Heart left ventricle (tissue), 16 donors: ENCODE measurements at regions not wholly inside any gene's neighbourhood (a gene's known extent, or its start where the extent isn't known, plus 50 kb on each side); places are given as distances from the start of the nearest gene placed in this dataset.
"Not testable (repeated sequence)": the region's sequence is repeated elsewhere in the genome, so short reads cannot be mapped to it uniquely, and the experiment has no call there.

Source experiments
- ATAC-seq, 4 donors: fragments of 200-7000 bp; cut with Tn5 transposase; one replicate each; pipeline ENCODE4 v1.9.1; 2020 to 2022; ENCODE audit warnings: moderate library complexity in 4 of 4, mild to moderate bottlenecking in 3 of 4, moderate number of reproducible peaks in 1 of 4
- DNase-seq, 5 donors: peaks; one replicate each; pipeline ENCODE4 v3.0.0-alpha.2; 2020
- H3K27ac ChIP-seq, 12 donors: fragments of 200-600 bp; sonication (generic) in 4 of 12; one replicate each; pipeline versions ENCODE4 v1.5.0 to v1.8.0; 2016 to 2022; ENCODE audit warnings: mild to moderate bottlenecking in 2 of 12
- H3K27me3 ChIP-seq, 9 donors: fragments of 200-600 bp; sonication (generic) in 2 of 9; one replicate each; pipeline versions ENCODE4 v1.5.1 to v1.8.0; 2016 to 2022; ENCODE audit warnings: mild to moderate bottlenecking in 3 of 9
- H3K36me3 ChIP-seq, 9 donors: fragments of 200-600 bp; sonication (generic) in 2 of 9; one replicate each; pipeline versions ENCODE4 v1.5.0 to v1.8.0; 2018 to 2022; ENCODE audit warnings: mild to moderate bottlenecking in 2 of 9
- H3K4me1 ChIP-seq, 12 donors: fragments of 200-600 bp; sonication (generic) in 4 of 12; one replicate each; pipeline versions ENCODE4 v1.5.0 to v1.8.0; 2016 to 2022; ENCODE audit warnings: mild to moderate bottlenecking in 3 of 12
- H3K4me3 ChIP-seq, 12 donors: fragments of 200-600 bp; sonication (generic) in 4 of 12; one replicate each; pipeline versions ENCODE4 v1.5.0 to v1.8.0; 2017 to 2022; ENCODE audit warnings: mild to moderate bottlenecking in 9 of 12, moderate library complexity in 4 of 12
- H3K9me3 ChIP-seq, 12 donors: fragments of 200-600 bp; sonication (generic) in 4 of 12; one replicate each; pipeline versions ENCODE4 v1.5.0 to v1.8.0; 2016 to 2022; ENCODE audit warnings: mild to moderate bottlenecking in 1 of 12
- CTCF ChIP-seq, 12 donors: fragments of 200-600 bp; sonication (generic) in 4 of 12; IDR thresholded peaks; one replicate each; pipeline versions ENCODE4 v1.5.0 to v1.8.0; 2018 to 2022; ENCODE audit warnings: antibody characterized with exemption in 12 of 12, mild to moderate bottlenecking in 5 of 12
- POLR2A ChIP-seq, 2 donors: fragments of 450-650 bp; IDR thresholded peaks; one replicate each; pipeline ENCODE4 v1.6.1; 2017; ENCODE audit warnings: antibody characterized with exemption in 2 of 2, mild to moderate bottlenecking in 2 of 2, moderate library complexity in 2 of 2
- WGBS, 4 donors: extraction: QIAGEN DNeasy Blood & Tissue Kit in 2 of 4; methylation state at CpG; one replicate each; pipeline versions ENCODE4 v1.1.5 to v1.1.7; 2013 to 2018; 5-methylcytosine and 5-hydroxymethylcytosine counted together
- intact Hi-C, 10 donors: fragments of 100-400 bp; cut with DNase I; formaldehyde crosslinking; loops; one replicate each; pipeline versions ENCODE4 v1.11.1 to v1.14.2; 2022
- donor health status: ischemic (EF 13 %, LVEDD 7.1; RV severe dilation, severe dysfunction).
- donor health status: healthy with polysubstance abuse.
- donor health status: DM: no; HTN: yes; CAD: no.
- donor health status: DM: no; HTN: no; CAD: no.
- donor health status: ischemic (EF 25% LVEDD 6.9; RV normal size, moderate dysfunction).
- donor health status: ischemic (EF 25% LVEDD 5.7; RV mildly dilated, moderate dysfunction).
- donor health status: healthy.
- donor health status: DM: yes; HTN: yes; CAD: no.
- donor health status: ischemic (EF 35%, LVEDD 5.7; RV mildly dilated, moderate dysfunction).
- donor health status: nonischemic (EF 11% LVEDD 7.7; RV severe dilation, severe dysfunction).
- donor health status: DM: yes; HTN: yes; CAD: no.
- donor health status: PGD.
- donor health status: ischemic (EF 29% LVEDD 5.4; RV normal size, mild dysfunction).
- donor health status: nonischemic (EF 23%, LVEDD 6.1; RV moderate dilation, normal function).

GRCh38 chr13:65112531-65112941 lies 2117.6 kb downstream of the PCDH9 start:
- Histone ChIP-seq H3K4me3 (no peak overlapping the region), H3K9me3 (peaks cover 0 to 10% (median 0%) of the 10 kb centered on the region in 12 donors), H3K4me1 (no peaks in the 10 kb centered on the region), H3K36me3 (no peaks in the 10 kb centered on the region), H3K27me3 (no peaks in the 10 kb centered on the region), H3K27ac (no peak overlapping the region)
- intact Hi-C loops, result no loop called here
- no peak for DNase-seq
- WGBS, 4 donors, result 82 to 92% (median 82%) methylated on average over 3 of the region's 3 CpGs
- no peak for TF ChIP-seq POLR2A (IDR thresholded peaks at IDR 0.05)
- no peak for TF ChIP-seq CTCF (IDR thresholded peaks at IDR 0.05)
- ATAC-seq, result no peak

- no peaks in the 10 kb centered on the region for H3K27me3 ChIP-seq
- no peak overlapping the region for H3K4me3 ChIP-seq
- no peak overlapping the region for H3K27ac ChIP-seq
- H3K4me1 ChIP-seq, result no peaks in the 10 kb centered on the region
- ATAC-seq (no peak), DNase-seq (no peak)
- H3K36me3 ChIP-seq, result no peaks in the 10 kb centered on the region
- WGBS, 4 donors, result 71 to 86% (median 82%) methylated on average over 1 of the region's 1 CpG
- TF ChIP-seq POLR2A (IDR thresholded peaks at IDR 0.05), result no peak
- no peak for TF ChIP-seq CTCF (IDR thresholded peaks at IDR 0.05)
- intact Hi-C loops, result no loop called here
- H3K9me3 ChIP-seq, result peaks cover 0 to 11% (median 0%) of the 10 kb centered on the region in 12 donors
These were observed 2118.0 kb downstream of the PCDH9 start for GRCh38 chr13:65112123-65112522.

GRCh38 chr13:65111223-65111622 lies 2118.9 kb downstream of the PCDH9 start:
- 60 to 66% (median 62%) methylated on average over 1 of the region's 1 CpG for WGBS, 4 donors
- Histone ChIP-seq H3K4me1 (no peaks in the 10 kb centered on the region), H3K4me3 (no peak overlapping the region), H3K27me3 (no peaks in the 10 kb centered on the region), H3K27ac (no peak overlapping the region), H3K9me3 (peaks cover 0 to 18% (median 0%) of the 10 kb centered on the region in 12 donors), H3K36me3 (no peaks in the 10 kb centered on the region)
- TF ChIP-seq CTCF (IDR thresholded peaks at IDR 0.05), result no peak
- no peak for TF ChIP-seq POLR2A (IDR thresholded peaks at IDR 0.05)
- intact Hi-C loops, result no loop called here
- ATAC-seq (no peak), DNase-seq (no peak)

GRCh38 chr13:65104436-65104835 lies 2125.7 kb downstream of the PCDH9 start:
- H3K36me3 ChIP-seq, H3K4me1 ChIP-seq, H3K27me3 ChIP-seq, intact Hi-C loops, H3K4me3 ChIP-seq, ATAC-seq, H3K27ac ChIP-seq, DNase-seq: not testable (repeated sequence)
- peaks cover 0 to 44% (median 1%) of the 10 kb centered on the region in 12 donors for H3K9me3 ChIP-seq
- 69 to 78% (median 71%) methylated on average over 3 of the region's 3 CpGs for WGBS, 4 donors

- Histone ChIP-seq H3K4me1 (no peaks in the 10 kb centered on the region), H3K9me3 (peaks cover 0 to 40% (median 1%) of the 10 kb centered on the region in 12 donors), H3K27me3 (no peaks in the 10 kb centered on the region), H3K27ac (no peak overlapping the region), H3K4me3 (no peak overlapping the region), H3K36me3 (no peaks in the 10 kb centered on the region)
- intact Hi-C loops, result no loop called here
- DNase-seq, result no peak
- no peak for TF ChIP-seq POLR2A (IDR thresholded peaks at IDR 0.05)
- TF ChIP-seq CTCF (IDR thresholded peaks at IDR 0.05), result no peak
- ATAC-seq, result no peak
- 96 to 100% (median 97%) methylated on average over 1 of the region's 1 CpG for WGBS, 4 donors
These were observed 2126.8 kb downstream of the PCDH9 start for GRCh38 chr13:65103351-65103750.
